Naive thymus-derived CD4-positive, alpha-beta T cell (primary cell): ENCODE measurements at regions not wholly inside any gene's neighbourhood (a gene's known extent, or its start where the extent isn't known, plus 50 kb on each side); places are given as distances from the start of the nearest gene placed in this dataset.
"Not testable (repeated sequence)": the region's sequence is repeated elsewhere in the genome, so short reads cannot be mapped to it uniquely, and the experiment has no call there.

ENCODE experiments used
- ATAC-seq: fragments of 150-1000 bp; cut with Tn5 transposase; 2 replicates; pipeline ENCODE4 v1.10.0; 2021; ENCODE audit warnings: mild to moderate bottlenecking, moderate library complexity
- CTCF ChIA-PET: fragments of 350-600 bp; sonication (Branson Sonifier 250); formaldehyde crosslinking; loops from one replicate; lab custom pipeline; 2021; ENCODE audit warnings: antibody characterized with exemption; lab: Charles Lee
- POLR2A ChIA-PET: fragments of 350-600 bp; sonication (Branson Sonifier 250); formaldehyde crosslinking; loops from one replicate; lab custom pipeline; 2021; ENCODE audit warnings: antibody characterized with exemption, inconsistent platforms; lab: Charles Lee
- DNase-seq, 9 donors: peaks; one replicate each; pipeline versions ENCODE4 v3.0.0 to v3.0.0-alpha.2; 2020 to 2022; ENCODE audit warnings: mixed read lengths in 1 of 9
- H3K27ac ChIP-seq: one replicate; pipeline ENCODE4 v1.7.0; 2013; ENCODE audit warnings: mild to moderate bottlenecking, low read depth, low read length, moderate library complexity
- H3K27me3 ChIP-seq, 2 donors: one replicate each; pipeline ENCODE4 v1.7.0; 2013; ENCODE audit warnings: low read length in 2 of 2, mild to moderate bottlenecking in 2 of 2, moderate library complexity in 2 of 2; ENCODE audit not compliant: control insufficient read depth in 2 of 2, insufficient read depth in 2 of 2
- H3K36me3 ChIP-seq, 3 experiments: 1 replicate in 2 of 3; 2 replicates in 1 of 3; pipeline ENCODE4 v1.7.0; 2013; ENCODE audit warnings: low read length in 3 of 3, mild to moderate bottlenecking in 3 of 3, moderate library complexity in 1 of 3; ENCODE audit not compliant: insufficient read depth in 3 of 3, control insufficient read depth in 2 of 3
- H3K4me1 ChIP-seq, 2 donors: one replicate each; pipeline ENCODE4 v1.7.0; 2013; ENCODE audit warnings: low read length in 2 of 2, mild to moderate bottlenecking in 2 of 2, moderate library complexity in 1 of 2; ENCODE audit not compliant: control insufficient read depth in 2 of 2, insufficient read depth in 2 of 2
- H3K4me3 ChIP-seq: 2 replicates; pipeline ENCODE4 v1.7.0; 2013; ENCODE audit warnings: mild to moderate bottlenecking, low read length
- H3K9me3 ChIP-seq, 3 experiments: 1 replicate in 2 of 3; 2 replicates in 1 of 3; pipeline ENCODE4 v1.7.0; 2013; ENCODE audit warnings: low read length in 3 of 3; ENCODE audit not compliant: control insufficient read depth in 2 of 3
- H3K27ac Mint-ChIP-seq, 9 donors: one replicate each; pipeline ENCODE4 v1.8.0; 2020 to 2022; ENCODE audit warnings: mixed read lengths in 9 of 9, mild to moderate bottlenecking in 8 of 9, moderate library complexity in 5 of 9, inconsistent platforms in 2 of 9
- H3K27me3 Mint-ChIP-seq, 5 donors: one replicate each; pipeline ENCODE4 v1.8.0; 2021 to 2022; ENCODE audit warnings: mixed read lengths in 5 of 5, mild to moderate bottlenecking in 1 of 5
- H3K36me3 Mint-ChIP-seq, 5 donors: one replicate each; pipeline ENCODE4 v1.8.0; 2020 to 2022; ENCODE audit warnings: mixed read lengths in 5 of 5, mild to moderate bottlenecking in 3 of 5, inconsistent platforms in 1 of 5
- H3K4me1 Mint-ChIP-seq, 7 donors: one replicate each; pipeline ENCODE4 v1.8.0; 2020 to 2022; ENCODE audit warnings: mixed read lengths in 7 of 7, mild to moderate bottlenecking in 3 of 7, inconsistent platforms in 1 of 7
- H3K4me3 Mint-ChIP-seq, 10 donors: one replicate each; pipeline ENCODE4 v1.8.0; 2020 to 2022; ENCODE audit warnings: mild to moderate bottlenecking in 10 of 10, mixed read lengths in 10 of 10, moderate library complexity in 6 of 10, inconsistent platforms in 2 of 10
- H3K9me3 Mint-ChIP-seq, 11 donors: one replicate each; pipeline ENCODE4 v1.8.0; 2020 to 2022; ENCODE audit warnings: mixed read lengths in 11 of 11, mild to moderate bottlenecking in 4 of 11, inconsistent platforms in 1 of 11, moderate library complexity in 1 of 11
- intact Hi-C, 2 donors: fragments of 100-400 bp; cut with micrococcal nuclease; formaldehyde crosslinking; loops; one replicate each; pipeline ENCODE4 v1.15.1; 2023

DNA sequence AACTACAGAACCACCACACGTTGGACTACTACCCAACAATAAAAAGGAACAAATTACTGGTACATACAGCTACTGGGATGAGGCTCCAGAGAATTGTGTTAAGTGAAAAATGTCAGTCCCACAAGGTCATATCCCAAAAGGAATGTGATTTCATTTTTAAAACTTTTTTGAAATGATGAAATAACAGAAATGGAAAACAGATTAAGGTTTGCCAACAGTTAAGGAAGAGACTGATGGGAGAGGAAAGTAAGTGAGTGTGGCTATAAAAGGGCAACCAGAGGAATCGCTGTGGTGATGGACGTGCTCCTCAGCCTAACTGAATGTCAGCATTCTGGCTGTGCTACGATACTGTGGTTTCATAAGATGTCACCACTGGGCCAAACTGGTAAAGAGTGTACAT lies 512.8 kb downstream of the UQCRFS1 start:
- Histone ChIP-seq H3K9me3 (no peaks in the 10 kb centered on the region), H3K4me3 (no peak overlapping the region), H3K27ac (no peak overlapping the region), H3K4me1 (no peaks in the 10 kb centered on the region), H3K36me3 (no peaks in the 10 kb centered on the region), H3K27me3 (no peaks in the 10 kb centered on the region)
- H3K9me3 Mint-ChIP-seq: peaks cover 0 to 2% (median 0%) of the 10 kb centered on the region in 11 donors
- POLR2A ChIA-PET: no interaction called here
- peaks cover 0 to under 1% (median 0%) of the 10 kb centered on the region in 7 donors for H3K4me1 Mint-ChIP-seq
- intact Hi-C loops: no loop called here
- no peak for DNase-seq
- no peak overlapping the region for H3K27ac Mint-ChIP-seq
- H3K36me3 Mint-ChIP-seq: no peaks in the 10 kb centered on the region
- ATAC-seq: no peak
- CTCF ChIA-PET: no interaction called here
- H3K27me3 Mint-ChIP-seq: peaks cover 0 to 16% (median 4%) of the 10 kb centered on the region in 5 donors
- no peak overlapping the region for H3K4me3 Mint-ChIP-seq

DNA sequence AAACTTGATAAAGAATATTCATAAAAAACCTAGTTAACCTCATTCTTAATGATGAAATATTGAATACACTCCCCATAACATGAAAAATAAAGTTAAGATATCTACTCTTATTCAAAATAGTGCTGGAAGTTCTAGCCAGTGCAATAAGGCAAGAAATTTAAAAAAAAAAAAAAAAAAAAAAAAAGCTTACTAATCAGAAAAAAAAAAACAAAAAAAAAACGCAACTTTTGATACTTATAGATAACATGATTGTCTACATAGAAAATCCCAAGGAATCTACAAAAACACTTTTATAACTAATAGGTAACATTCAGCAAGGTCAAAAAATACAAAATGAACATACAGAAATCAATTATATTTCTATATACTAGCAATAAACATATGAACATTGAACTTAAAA lies 515.6 kb downstream of the UQCRFS1 start:
- no peaks in the 10 kb centered on the region for H3K27me3 ChIP-seq
- H3K9me3 ChIP-seq: no peaks in the 10 kb centered on the region
- intact Hi-C loops: no loop called here
- POLR2A ChIA-PET: no interaction called here
- ATAC-seq (no peak), DNase-seq (no peak)
- no peaks in the 10 kb centered on the region for H3K36me3 Mint-ChIP-seq
- H3K4me1 Mint-ChIP-seq: peaks cover 0 to 7% (median 0%) of the 10 kb centered on the region in 7 donors
- peaks cover 4 to 25% (median 16%) of the 10 kb centered on the region in 5 donors for H3K27me3 Mint-ChIP-seq
- no peak overlapping the region for H3K27ac ChIP-seq
- no peaks in the 10 kb centered on the region for H3K36me3 ChIP-seq
- no peak overlapping the region for H3K4me3 Mint-ChIP-seq
- peaks cover 0 to 6% (median 0%) of the 10 kb centered on the region in 11 donors for H3K9me3 Mint-ChIP-seq
- no peak overlapping the region for H3K27ac Mint-ChIP-seq
- no peaks in the 10 kb centered on the region for H3K4me1 ChIP-seq
- CTCF ChIA-PET: no interaction called here
- no peak overlapping the region for H3K4me3 ChIP-seq

DNA sequence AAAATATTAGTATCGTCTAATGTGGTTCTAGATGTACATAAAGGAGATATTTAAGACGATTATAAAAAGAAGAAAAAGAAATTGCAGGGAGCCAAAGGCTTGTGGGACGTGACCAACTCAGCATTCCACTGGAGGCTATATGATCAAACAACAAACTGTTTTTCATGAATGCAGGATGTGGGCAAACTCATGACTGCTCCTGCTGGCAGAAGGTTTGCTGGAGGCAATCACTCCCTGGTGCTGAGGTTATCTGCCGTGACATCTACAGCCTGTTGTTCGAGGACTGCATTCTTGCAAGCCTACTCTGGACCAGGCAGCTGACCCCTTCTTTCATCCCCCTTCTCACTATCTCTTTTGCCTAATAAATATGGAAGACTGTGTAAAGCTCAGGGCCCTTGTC lies 518.1 kb downstream of the UQCRFS1 start:
- H3K36me3 Mint-ChIP-seq: no peaks in the 10 kb centered on the region
- peaks cover 4 to 25% (median 15%) of the 10 kb centered on the region in 5 donors for H3K27me3 Mint-ChIP-seq
- H3K27me3 ChIP-seq: no peaks in the 10 kb centered on the region

GRCh38 chr19:28691683-28692082 lies 521.3 kb downstream of the UQCRFS1 start:
- H3K4me3 ChIP-seq: no peak overlapping the region

More for the DNA sequence above, 518.1 kb downstream of the UQCRFS1 start:
- POLR2A ChIA-PET: no interaction called here
- intact Hi-C loops: no loop called here
- Histone ChIP-seq H3K9me3 (no peaks in the 10 kb centered on the region), H3K4me1 (no peaks in the 10 kb centered on the region), H3K36me3 (no peaks in the 10 kb centered on the region), H3K4me3 (no peak overlapping the region), H3K27ac (no peak overlapping the region)
- peaks cover 0 to 7% (median 0%) of the 10 kb centered on the region in 7 donors for H3K4me1 Mint-ChIP-seq
- DNase-seq: no peak
- peaks cover 0 to 12% (median 3%) of the 10 kb centered on the region in 11 donors for H3K9me3 Mint-ChIP-seq
- no peak for ATAC-seq
- H3K4me3 Mint-ChIP-seq: no peak overlapping the region
- H3K27ac Mint-ChIP-seq: no peak overlapping the region
- CTCF ChIA-PET: no interaction called here

GRCh38 chr19:28689464-28689863 lies 523.5 kb downstream of the UQCRFS1 start:
- DNase-seq, POLR2A ChIA-PET, H3K27me3 ChIP-seq, H3K27ac ChIP-seq, H3K36me3 Mint-ChIP-seq, H3K4me1 ChIP-seq, intact Hi-C loops, H3K9me3 ChIP-seq, ATAC-seq, H3K4me1 Mint-ChIP-seq, CTCF ChIA-PET, H3K4me3 Mint-ChIP-seq, H3K27ac Mint-ChIP-seq, H3K36me3 ChIP-seq, H3K4me3 ChIP-seq: not testable (repeated sequence)
- Mint-ChIP-seq H3K27me3 (peaks cover 0 to 14% (median 5%) of the 10 kb centered on the region in 5 donors), H3K9me3 (peaks cover 0 to 23% (median 3%) of the 10 kb centered on the region in 11 donors)

More at GRCh38 chr19:28691683-28692082, 521.3 kb downstream of the UQCRFS1 start:
- ChIA-PET POLR2A (no interaction called here), CTCF (no interaction called here)
- intact Hi-C loops: no loop called here
- no peaks in the 10 kb centered on the region for H3K4me1 ChIP-seq
- H3K9me3 ChIP-seq: no peaks in the 10 kb centered on the region
- H3K27me3 Mint-ChIP-seq: peaks cover 4 to 25% (median 10%) of the 10 kb centered on the region in 5 donors
- no peaks in the 10 kb centered on the region for H3K36me3 ChIP-seq
- no peak for DNase-seq
- H3K27ac Mint-ChIP-seq: no peak overlapping the region
- H3K9me3 Mint-ChIP-seq: peaks cover 0 to 15% (median 4%) of the 10 kb centered on the region in 11 donors
- no peak for ATAC-seq
- peaks cover 0 to 10% (median 0%) of the 10 kb centered on the region in 7 donors for H3K4me1 Mint-ChIP-seq
- no peaks in the 10 kb centered on the region for H3K27me3 ChIP-seq
- H3K27ac ChIP-seq: no peak overlapping the region
- H3K4me3 Mint-ChIP-seq: no peak overlapping the region
- H3K36me3 Mint-ChIP-seq: no peaks in the 10 kb centered on the region

DNA sequence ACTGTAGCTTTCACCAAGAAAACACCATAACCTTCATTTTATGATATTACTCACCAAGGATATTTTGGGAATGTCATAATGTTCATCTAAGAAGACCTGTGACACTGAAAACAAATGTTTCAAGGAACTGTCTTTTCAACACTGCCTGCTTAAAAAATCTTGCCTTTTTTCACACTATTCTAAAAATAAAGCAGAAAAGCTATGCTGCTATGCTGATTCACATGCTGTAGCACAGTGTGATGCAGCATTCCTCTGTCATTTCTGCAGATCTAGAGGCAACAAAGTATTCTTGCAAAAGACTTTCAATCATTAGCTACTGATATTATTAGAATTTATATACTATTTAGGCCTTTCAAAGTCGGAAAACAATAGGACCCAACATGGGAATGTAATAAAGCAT lies 525.7 kb downstream of the UQCRFS1 start:
- H3K36me3 ChIP-seq: no peaks in the 10 kb centered on the region
- Mint-ChIP-seq H3K27ac (no peak overlapping the region), H3K4me3 (no peak overlapping the region), H3K27me3 (peaks cover 0 to 5% (median 3%) of the 10 kb centered on the region in 5 donors), H3K9me3 (peaks cover 0 to 17% (median 4%) of the 10 kb centered on the region in 11 donors), H3K4me1 (peaks cover 0 to 7% (median 0%) of the 10 kb centered on the region in 7 donors), H3K36me3 (peaks cover 0 to 4% (median 0%) of the 10 kb centered on the region in 5 donors)
- no peaks in the 10 kb centered on the region for H3K9me3 ChIP-seq
- no peak overlapping the region for H3K4me3 ChIP-seq
- no peaks in the 10 kb centered on the region for H3K4me1 ChIP-seq
- H3K27me3 ChIP-seq: no peaks in the 10 kb centered on the region
- ChIA-PET CTCF (no interaction called here), POLR2A (no interaction called here)
- ATAC-seq: no peak
- H3K27ac ChIP-seq: no peak overlapping the region
- intact Hi-C loops: no loop called here
- no peak for DNase-seq

DNA sequence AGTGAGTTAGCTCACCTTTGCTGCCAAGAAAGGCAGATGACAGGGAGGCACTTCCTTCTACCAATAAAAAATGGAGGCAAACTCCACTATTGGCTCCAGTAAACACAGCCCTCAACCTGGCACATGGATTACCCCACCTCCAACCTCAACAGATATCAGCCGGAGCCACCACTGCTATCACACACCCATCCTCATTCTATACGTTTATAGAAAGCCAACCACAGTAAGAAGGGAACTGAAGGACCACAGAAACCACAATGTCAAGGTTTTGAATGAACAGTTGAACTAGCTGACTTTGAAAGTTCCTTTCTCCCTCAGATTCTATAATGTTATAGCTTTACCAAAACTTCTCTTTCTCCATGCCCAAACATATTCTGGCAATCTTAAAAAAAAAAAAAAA lies 526.2 kb downstream of the UQCRFS1 start:
- H3K9me3 ChIP-seq: no peaks in the 10 kb centered on the region
- H3K27me3 ChIP-seq: no peaks in the 10 kb centered on the region
- no peaks in the 10 kb centered on the region for H3K36me3 ChIP-seq
- H3K4me1 Mint-ChIP-seq: peaks cover 0 to 7% (median 0%) of the 10 kb centered on the region in 7 donors
- peaks cover 0 to 4% (median 0%) of the 10 kb centered on the region in 5 donors for H3K36me3 Mint-ChIP-seq
- POLR2A ChIA-PET: no interaction called here
- intact Hi-C loops: no loop called here
- ATAC-seq (no peak), DNase-seq (no peak)
- no peak overlapping the region for H3K4me3 ChIP-seq
- CTCF ChIA-PET: no interaction called here
- no peak overlapping the region for H3K27ac ChIP-seq
- H3K27me3 Mint-ChIP-seq: peaks cover 0 to 5% (median 3%) of the 10 kb centered on the region in 5 donors
- peaks cover 0 to 17% (median 4%) of the 10 kb centered on the region in 11 donors for H3K9me3 Mint-ChIP-seq
- H3K4me3 Mint-ChIP-seq: no peak overlapping the region
- H3K27ac Mint-ChIP-seq: peak overlapping the region in 1 of 9 donors; percentile 58
- H3K4me1 ChIP-seq: no peaks in the 10 kb centered on the region
